CD14-positive monocyte (primary cell): ENCODE measurements at regions not wholly inside any gene's neighbourhood (a gene's known extent, or its start where the extent isn't known, plus 50 kb on each side); places are given as distances from the start of the nearest gene placed in this dataset.

Source experiments
- DNase-seq, 3 donors: peaks; one replicate each; pipeline ENCODE4 v3.0.0-alpha.2; 2011 to 2022
- H2AFZ ChIP-seq: 2 replicates; pipeline ENCODE4 v1.6.0; 2012; ENCODE audit warnings: mild to moderate bottlenecking, low read depth, low read length, inconsistent platforms; ENCODE audit not compliant: insufficient read depth, poor library complexity, severe bottlenecking
- H3K27ac ChIP-seq, 2 donors: 1 replicate in 1 of 2; 2 replicates in 1 of 2; pipeline ENCODE4 v1.5.1; 2012 to 2013; ENCODE audit warnings: low read length in 2 of 2, control low read depth in 1 of 2, inconsistent platforms in 1 of 2, low read depth in 1 of 2, mild to moderate bottlenecking in 1 of 2
- H3K27me3 ChIP-seq, 2 donors: one replicate each; pipeline versions ENCODE4 v1.6.0 to v1.6.1; 2011 to 2013; ENCODE audit warnings: low read length in 2 of 2; ENCODE audit not compliant: control insufficient read depth in 2 of 2, insufficient read depth in 2 of 2
- H3K36me3 ChIP-seq, 2 donors: replicated peaks in 1 of 2; 1 replicate in 1 of 2; 2 replicates in 1 of 2; pipeline versions ENCODE4 v1.5.1 to v1.6.1; 2012 to 2013; ENCODE audit warnings: low read length in 2 of 2, control low read depth in 1 of 2, inconsistent platforms in 1 of 2, mild to moderate bottlenecking in 1 of 2; ENCODE audit not compliant: insufficient read depth in 2 of 2, control insufficient read depth in 1 of 2
- H3K4me1 ChIP-seq, 2 donors: 1 replicate in 1 of 2; 2 replicates in 1 of 2; pipeline versions ENCODE4 v1.5.1 to v1.6.1; 2012 to 2013; ENCODE audit warnings: low read length in 2 of 2, control low read depth in 1 of 2, inconsistent platforms in 1 of 2, mild to moderate bottlenecking in 1 of 2, moderate library complexity in 1 of 2; ENCODE audit not compliant: insufficient read depth in 2 of 2, control insufficient read depth in 1 of 2
- H3K4me2 ChIP-seq: replicated peaks from 2 replicates; pipeline ENCODE3; 2012; ENCODE audit warnings: low read length, moderate library complexity, mild to moderate bottlenecking; ENCODE audit not compliant: poor library complexity, severe bottlenecking; ENCODE audit errors: extremely low read depth
- H3K4me3 ChIP-seq, 3 experiments: fragments of 200-600 bp in 1 of 3; sonication (generic) in 1 of 3; replicated peaks in 1 of 3; 1 replicate in 2 of 3; 2 replicates in 1 of 3; pipeline ENCODE4 v1.5.1; 2011 to 2013; ENCODE audit warnings: low read length in 3 of 3, mild to moderate bottlenecking in 3 of 3, control low read depth in 2 of 3, low read depth in 2 of 3, inconsistent platforms in 1 of 3, moderate library complexity in 1 of 3
- H3K79me2 ChIP-seq: 2 replicates; pipeline ENCODE4 v1.6.0; 2012; ENCODE audit warnings: mild to moderate bottlenecking, control low read depth, inconsistent platforms, low read length, moderate library complexity; ENCODE audit not compliant: insufficient read depth
- H3K9ac ChIP-seq: 2 replicates; pipeline ENCODE4 v1.6.0; 2017; ENCODE audit warnings: low read length, mild to moderate bottlenecking; ENCODE audit not compliant: insufficient read depth, poor library complexity, severe bottlenecking
- H3K9me3 ChIP-seq, 2 donors: replicated peaks in 1 of 2; 1 replicate in 1 of 2; 2 replicates in 1 of 2; pipeline versions ENCODE4 v1.5.1 to v1.6.1; 2012 to 2013; ENCODE audit warnings: low read length in 2 of 2, control low read depth in 1 of 2; ENCODE audit not compliant: control insufficient read depth in 1 of 2, insufficient read depth in 1 of 2
- H4K20me1 ChIP-seq: 2 replicates; pipeline ENCODE4 v1.6.0; 2012; ENCODE audit warnings: mild to moderate bottlenecking, low read length, control low read depth, moderate library complexity; ENCODE audit not compliant: insufficient read depth
- H3K27ac Mint-ChIP-seq, 7 donors: one replicate each; pipeline ENCODE4 v1.8.0; 2020; ENCODE audit warnings: mild to moderate bottlenecking in 7 of 7, mixed read lengths in 7 of 7, moderate library complexity in 6 of 7, inconsistent platforms in 2 of 7
- H3K27me3 Mint-ChIP-seq, 3 donors: one replicate each; pipeline ENCODE4 v1.8.0; 2021 to 2022; ENCODE audit warnings: low read depth in 3 of 3, mild to moderate bottlenecking in 3 of 3, mixed read lengths in 3 of 3, moderate library complexity in 3 of 3, inconsistent platforms in 1 of 3
- H3K36me3 Mint-ChIP-seq, 2 donors: one replicate each; pipeline ENCODE4 v1.8.0; 2020; ENCODE audit warnings: mixed read lengths in 2 of 2, inconsistent platforms in 1 of 2, mild to moderate bottlenecking in 1 of 2
- H3K4me1 Mint-ChIP-seq: one replicate; pipeline ENCODE4 v1.8.0; 2020; ENCODE audit warnings: mild to moderate bottlenecking, mixed read lengths
- H3K4me3 Mint-ChIP-seq, 2 donors: one replicate each; pipeline ENCODE4 v1.8.0; 2020; ENCODE audit warnings: mild to moderate bottlenecking in 2 of 2, mixed read lengths in 2 of 2, moderate library complexity in 1 of 2
- H3K9me3 Mint-ChIP-seq, 7 donors: one replicate each; pipeline ENCODE4 v1.8.0; 2020 to 2022; ENCODE audit warnings: mixed read lengths in 7 of 7, mild to moderate bottlenecking in 6 of 7, moderate library complexity in 6 of 7, inconsistent platforms in 2 of 7
- WGBS: methylation state at CpG from one replicate; pipeline ENCODE4 v1.1.5; 2013; ENCODE audit warnings: missing lambda C conversion rate; ENCODE audit not compliant: insufficient coverage; 5-methylcytosine and 5-hydroxymethylcytosine counted together
- intact Hi-C, 2 donors: fragments of 100-400 bp; cut with micrococcal nuclease; formaldehyde crosslinking; loops; one replicate each; pipeline versions ENCODE4 v1.15.0 to v1.15.1; 2023
- TF ChIP-seq, protein P1 (sequence below): fragments of 200-600 bp; IDR thresholded peaks from one replicate; pipeline ENCODE4 v1.8.0; 2022; ENCODE audit warnings: antibody characterized with exemption, mild to moderate bottlenecking

- peaks cover 4 to 7% of the 10 kb centered on the region in 2 donors for H3K9me3 ChIP-seq
- TF ChIP-seq, protein P1, sequence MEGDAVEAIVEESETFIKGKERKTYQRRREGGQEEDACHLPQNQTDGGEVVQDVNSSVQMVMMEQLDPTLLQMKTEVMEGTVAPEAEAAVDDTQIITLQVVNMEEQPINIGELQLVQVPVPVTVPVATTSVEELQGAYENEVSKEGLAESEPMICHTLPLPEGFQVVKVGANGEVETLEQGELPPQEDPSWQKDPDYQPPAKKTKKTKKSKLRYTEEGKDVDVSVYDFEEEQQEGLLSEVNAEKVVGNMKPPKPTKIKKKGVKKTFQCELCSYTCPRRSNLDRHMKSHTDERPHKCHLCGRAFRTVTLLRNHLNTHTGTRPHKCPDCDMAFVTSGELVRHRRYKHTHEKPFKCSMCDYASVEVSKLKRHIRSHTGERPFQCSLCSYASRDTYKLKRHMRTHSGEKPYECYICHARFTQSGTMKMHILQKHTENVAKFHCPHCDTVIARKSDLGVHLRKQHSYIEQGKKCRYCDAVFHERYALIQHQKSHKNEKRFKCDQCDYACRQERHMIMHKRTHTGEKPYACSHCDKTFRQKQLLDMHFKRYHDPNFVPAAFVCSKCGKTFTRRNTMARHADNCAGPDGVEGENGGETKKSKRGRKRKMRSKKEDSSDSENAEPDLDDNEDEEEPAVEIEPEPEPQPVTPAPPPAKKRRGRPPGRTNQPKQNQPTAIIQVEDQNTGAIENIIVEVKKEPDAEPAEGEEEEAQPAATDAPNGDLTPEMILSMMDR: no peak
Measured at GRCh38 chr2:149991576-149991975, 404.0 kb upstream of the MMADHC start.

DNA sequence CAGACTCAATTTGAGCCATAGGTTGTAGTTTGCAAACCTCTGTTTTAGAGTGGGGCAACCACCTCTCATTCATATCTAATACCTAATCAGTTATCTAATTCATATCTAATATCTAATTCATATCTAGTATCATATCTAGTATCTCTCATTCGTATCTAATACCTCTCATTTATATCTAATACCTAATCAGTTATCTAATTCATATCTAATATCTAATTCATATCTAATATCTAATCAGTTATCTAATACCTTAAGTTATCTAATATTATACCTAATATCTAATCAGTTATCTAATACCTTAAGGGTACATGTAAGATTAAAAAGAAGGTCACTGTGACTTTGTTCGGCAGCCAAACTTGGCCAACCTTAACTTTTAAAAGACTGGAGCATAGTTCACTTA, 403.4 kb upstream of the MMADHC start:
- WGBS: no CpG with 5 or more reads among the region's 2 CpGs
- no peaks in the 10 kb centered on the region for H3K36me3 Mint-ChIP-seq
- H3K27ac Mint-ChIP-seq: no peak overlapping the region
- Histone ChIP-seq H2AFZ (no peak overlapping the region), H3K27me3 (no peaks in the 10 kb centered on the region), H3K36me3 (no peaks in the 10 kb centered on the region), H3K9me3 (peaks cover 4% of the 10 kb centered on the region in 2 donors), H3K4me2 (no peak overlapping the region), H4K20me1 (no peaks in the 10 kb centered on the region), H3K4me1 (no peaks in the 10 kb centered on the region), H3K9ac (no peak overlapping the region), H3K27ac (no peak overlapping the region), H3K4me3 (no peak overlapping the region), H3K79me2 (no peaks in the 10 kb centered on the region)
- no peak for DNase-seq
- peaks cover 0 to 11% (median 2%) of the 10 kb centered on the region in 7 donors for H3K9me3 Mint-ChIP-seq
- no peaks in the 10 kb centered on the region for H3K4me1 Mint-ChIP-seq
- no peak overlapping the region for H3K4me3 Mint-ChIP-seq
- TF ChIP-seq, protein P1: no peak
- intact Hi-C loops: no loop called here
- H3K27me3 Mint-ChIP-seq: peaks cover 0 to 2% (median 0%) of the 10 kb centered on the region in 3 donors

More at GRCh38 chr2:149991576-149991975, 404.0 kb upstream of the MMADHC start:
- Histone ChIP-seq H4K20me1 (no peaks in the 10 kb centered on the region), H3K9ac (no peak overlapping the region), H3K4me2 (no peak overlapping the region), H3K27me3 (no peaks in the 10 kb centered on the region), H3K27ac (no peak overlapping the region), H3K36me3 (no peaks in the 10 kb centered on the region), H3K79me2 (no peaks in the 10 kb centered on the region), H3K4me1 (no peaks in the 10 kb centered on the region), H3K4me3 (no peak overlapping the region), H2AFZ (no peak overlapping the region)
- Mint-ChIP-seq H3K4me3 (no peak overlapping the region), H3K4me1 (no peaks in the 10 kb centered on the region), H3K27me3 (peaks cover 0 to 2% (median 0%) of the 10 kb centered on the region in 3 donors), H3K27ac (no peak overlapping the region), H3K9me3 (peaks cover 0 to 11% (median 2%) of the 10 kb centered on the region in 7 donors), H3K36me3 (no peaks in the 10 kb centered on the region)
- DNase-seq: no peak
- intact Hi-C loops: no loop called here
- no CpG with 5 or more reads among the region's 1 CpG for WGBS
